Glutamatergic neuron (in vitro differentiated cells): ENCODE measurements at regions not wholly inside any gene's neighbourhood (a gene's known extent, or its start where the extent isn't known, plus 50 kb on each side); places are given as distances from the start of the nearest gene placed in this dataset.

ENCODE experiments used
- DNase-seq: peaks from one replicate; pipeline ENCODE4 v3.0.0; 2022
- H3K27ac Mint-ChIP-seq: one replicate; pipeline ENCODE4 v1.8.0; 2020; ENCODE audit warnings: mild to moderate bottlenecking, mixed read lengths, inconsistent platforms; ENCODE audit not compliant: unreplicated experiment
- H3K27me3 Mint-ChIP-seq: one replicate; pipeline ENCODE4 v1.8.0; 2020; ENCODE audit warnings: mild to moderate bottlenecking, moderate library complexity, mixed read lengths, inconsistent platforms; ENCODE audit not compliant: unreplicated experiment
- H3K36me3 Mint-ChIP-seq: one replicate; pipeline ENCODE4 v1.8.0; 2020; ENCODE audit warnings: mild to moderate bottlenecking, mixed read lengths, inconsistent platforms; ENCODE audit not compliant: unreplicated experiment
- H3K4me1 Mint-ChIP-seq: one replicate; pipeline ENCODE4 v1.8.0; 2020; ENCODE audit warnings: mild to moderate bottlenecking, low read depth, mixed read lengths, inconsistent platforms; ENCODE audit not compliant: unreplicated experiment
- H3K4me3 Mint-ChIP-seq: one replicate; pipeline ENCODE4 v1.8.0; 2020; ENCODE audit warnings: mild to moderate bottlenecking, mixed read lengths, inconsistent platforms; ENCODE audit not compliant: unreplicated experiment
- H3K9me3 Mint-ChIP-seq: one replicate; pipeline ENCODE4 v1.8.0; 2020; ENCODE audit warnings: mild to moderate bottlenecking, moderate library complexity, mixed read lengths, inconsistent platforms; ENCODE audit not compliant: unreplicated experiment
- TF ChIP-seq, protein P1 (sequence below): fragments of 200-600 bp; sonication (generic); IDR thresholded peaks from one replicate; pipeline ENCODE4 v1.5.0; 2021; ENCODE audit not compliant: partially characterized antibody, unreplicated experiment

DNA sequence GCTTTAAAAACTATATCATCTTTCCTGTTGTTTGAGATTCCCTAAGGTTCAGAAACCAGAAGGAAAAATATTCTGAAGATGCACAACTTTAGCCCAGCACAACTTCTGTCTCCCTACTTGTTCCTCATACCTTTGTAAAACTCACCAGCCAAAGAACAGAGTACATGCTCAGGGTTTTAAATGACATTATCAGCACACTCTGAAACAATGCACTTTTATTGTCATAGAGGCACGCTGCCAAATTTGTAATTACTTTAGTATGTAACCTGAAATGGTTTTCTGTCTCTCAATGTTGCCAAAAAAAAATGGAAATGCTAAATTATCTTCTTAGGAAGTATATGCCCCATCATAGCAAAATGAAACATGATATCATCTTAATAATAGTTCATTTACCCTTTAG, 383.6 kb upstream of the CDH6 start:
- H3K36me3 Mint-ChIP-seq: peaks cover under 1% of the 10 kb centered on the region
- peaks cover 14% of the 10 kb centered on the region for H3K9me3 Mint-ChIP-seq
- DNase-seq: no peak
- peaks cover 55% of the 10 kb centered on the region for H3K4me1 Mint-ChIP-seq
- no peak overlapping the region for H3K4me3 Mint-ChIP-seq
- H3K27ac Mint-ChIP-seq: peak overlapping the region; percentile 96
- H3K27me3 Mint-ChIP-seq: peaks cover 13% of the 10 kb centered on the region
- TF ChIP-seq, protein P1, sequence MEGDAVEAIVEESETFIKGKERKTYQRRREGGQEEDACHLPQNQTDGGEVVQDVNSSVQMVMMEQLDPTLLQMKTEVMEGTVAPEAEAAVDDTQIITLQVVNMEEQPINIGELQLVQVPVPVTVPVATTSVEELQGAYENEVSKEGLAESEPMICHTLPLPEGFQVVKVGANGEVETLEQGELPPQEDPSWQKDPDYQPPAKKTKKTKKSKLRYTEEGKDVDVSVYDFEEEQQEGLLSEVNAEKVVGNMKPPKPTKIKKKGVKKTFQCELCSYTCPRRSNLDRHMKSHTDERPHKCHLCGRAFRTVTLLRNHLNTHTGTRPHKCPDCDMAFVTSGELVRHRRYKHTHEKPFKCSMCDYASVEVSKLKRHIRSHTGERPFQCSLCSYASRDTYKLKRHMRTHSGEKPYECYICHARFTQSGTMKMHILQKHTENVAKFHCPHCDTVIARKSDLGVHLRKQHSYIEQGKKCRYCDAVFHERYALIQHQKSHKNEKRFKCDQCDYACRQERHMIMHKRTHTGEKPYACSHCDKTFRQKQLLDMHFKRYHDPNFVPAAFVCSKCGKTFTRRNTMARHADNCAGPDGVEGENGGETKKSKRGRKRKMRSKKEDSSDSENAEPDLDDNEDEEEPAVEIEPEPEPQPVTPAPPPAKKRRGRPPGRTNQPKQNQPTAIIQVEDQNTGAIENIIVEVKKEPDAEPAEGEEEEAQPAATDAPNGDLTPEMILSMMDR: no peak

DNA sequence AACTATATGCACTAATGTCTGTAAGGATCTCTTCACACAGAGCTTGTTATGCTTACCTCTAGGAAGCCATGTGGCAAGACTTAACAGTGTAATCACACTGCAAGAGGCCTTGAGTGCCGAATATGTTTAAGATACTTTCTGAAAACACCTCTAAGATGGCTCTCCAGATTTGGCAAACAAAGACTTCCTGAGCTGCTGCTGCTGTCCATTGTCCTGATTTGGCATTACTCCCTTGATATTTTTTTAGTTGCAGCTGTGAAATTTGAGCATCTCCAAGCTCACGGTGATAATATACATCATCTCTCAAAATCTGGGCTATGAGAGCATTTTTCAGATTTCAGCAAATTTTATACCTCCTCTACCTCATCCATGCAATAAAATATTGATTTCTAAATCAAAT, 384.5 kb upstream of the CDH6 start:
- Mint-ChIP-seq H3K27ac (peak overlapping the region; percentile 96), H3K36me3 (no peaks in the 10 kb centered on the region), H3K4me3 (peak overlapping the region; percentile 56), H3K27me3 (peaks cover 13% of the 10 kb centered on the region), H3K9me3 (peaks cover 14% of the 10 kb centered on the region), H3K4me1 (peaks cover 51% of the 10 kb centered on the region)
- DNase-seq: no peak
- TF ChIP-seq, protein P1: no peak

DNA sequence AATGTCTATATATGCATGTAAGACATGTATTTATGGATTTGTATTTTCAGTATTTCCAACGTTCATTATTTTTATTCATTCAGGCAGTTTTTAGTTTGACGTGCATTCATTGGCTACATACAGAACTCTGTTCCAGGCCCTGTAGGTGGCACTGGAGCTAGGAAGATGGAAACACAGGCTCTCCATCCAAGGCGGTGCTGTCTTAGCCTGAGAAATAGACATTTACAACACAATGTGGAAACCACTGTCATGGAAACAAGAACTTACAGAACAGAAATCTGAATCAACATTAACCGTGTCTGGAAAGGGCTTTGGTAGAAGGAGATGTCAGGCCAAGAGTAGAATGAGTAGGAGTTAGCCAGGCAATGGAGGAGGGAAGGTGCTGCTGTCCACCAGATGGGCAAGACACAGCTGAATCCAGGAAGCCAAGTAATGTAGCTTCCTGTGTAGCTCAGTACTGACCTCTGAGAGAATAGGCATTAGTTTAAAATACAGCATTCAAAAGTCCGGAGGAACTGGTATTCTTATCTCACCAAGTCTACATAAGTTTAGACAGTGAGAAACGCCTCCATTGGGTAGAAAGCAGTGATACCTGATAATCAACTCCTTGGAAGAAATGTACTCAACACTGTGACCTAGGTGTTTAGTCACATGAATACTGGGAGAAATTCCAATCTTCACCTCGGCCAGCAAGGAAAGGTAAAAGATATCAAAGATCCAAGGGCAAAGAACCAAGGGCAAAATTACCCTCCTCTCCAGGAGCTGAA, 388.6 kb upstream of the CDH6 start:
- H3K27me3 Mint-ChIP-seq: peaks cover 15% of the 10 kb centered on the region
- H3K4me1 Mint-ChIP-seq: peaks cover 34% of the 10 kb centered on the region
- DNase-seq: no peak
- no peaks in the 10 kb centered on the region for H3K36me3 Mint-ChIP-seq
- no peak overlapping the region for H3K4me3 Mint-ChIP-seq
- TF ChIP-seq, protein P1: no peak
- H3K9me3 Mint-ChIP-seq: peaks cover 12% of the 10 kb centered on the region
- H3K27ac Mint-ChIP-seq: no peak overlapping the region

DNA sequence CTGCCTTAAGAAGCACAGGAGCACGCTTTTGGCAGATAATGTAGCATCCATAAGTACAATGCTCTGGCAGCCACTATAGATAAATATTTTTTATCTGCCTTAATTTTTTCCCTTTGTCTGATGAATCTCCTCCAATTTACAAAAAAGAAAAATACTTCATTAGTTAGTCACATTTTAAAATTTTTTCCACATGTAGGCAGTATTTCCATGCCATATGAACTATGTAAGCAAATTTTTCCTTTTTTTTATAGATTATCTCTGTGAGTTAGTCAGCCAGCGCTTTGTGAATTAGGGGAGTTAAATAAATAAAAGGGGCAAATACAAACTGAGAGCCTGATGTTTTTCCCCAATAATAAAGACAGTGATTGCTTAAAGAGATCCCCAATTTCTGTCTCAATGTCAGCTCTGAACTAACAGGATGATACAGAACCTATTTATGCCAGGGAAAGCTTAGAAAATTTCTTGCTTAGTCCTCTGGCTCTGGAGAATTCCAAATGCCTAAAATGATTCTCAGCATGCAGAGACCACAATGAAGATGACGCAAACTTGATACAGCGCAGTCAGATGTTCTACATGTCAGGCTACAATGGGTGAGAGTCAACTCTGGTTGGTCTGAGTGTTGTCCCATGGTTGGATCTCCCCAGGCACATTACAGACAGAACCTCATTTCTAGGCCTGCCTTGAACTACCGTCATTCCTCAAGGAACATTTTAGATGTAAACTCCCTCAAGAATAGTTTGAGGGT, 390.4 kb upstream of the CDH6 start:
- no peak overlapping the region for H3K27ac Mint-ChIP-seq
- H3K36me3 Mint-ChIP-seq: no peaks in the 10 kb centered on the region
- no peak overlapping the region for H3K4me3 Mint-ChIP-seq
- peaks cover 5% of the 10 kb centered on the region for H3K27me3 Mint-ChIP-seq
- H3K9me3 Mint-ChIP-seq: no peaks in the 10 kb centered on the region
- DNase-seq: no peak
- TF ChIP-seq, protein P1: no peak
- H3K4me1 Mint-ChIP-seq: peaks cover 19% of the 10 kb centered on the region

DNA sequence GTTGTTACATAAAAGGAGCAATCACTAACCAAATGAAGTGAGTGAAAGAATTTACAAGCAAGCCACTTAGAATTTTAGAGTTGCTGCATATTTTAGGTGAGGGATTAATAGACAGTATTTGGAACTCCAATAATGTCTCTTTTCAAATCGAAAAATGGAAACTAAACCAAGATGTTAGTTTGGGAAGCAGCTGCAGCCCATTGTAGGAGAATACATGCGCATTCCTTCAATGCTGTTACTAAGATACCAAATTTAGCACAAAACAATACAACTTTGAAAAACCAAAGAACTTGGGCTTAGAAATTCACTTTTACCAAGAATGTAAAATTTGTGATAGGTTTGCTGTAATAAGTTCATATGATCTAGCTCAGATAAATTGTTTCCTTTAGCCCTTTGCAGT, 411.8 kb upstream of the CDH6 start:
- no peak overlapping the region for H3K27ac Mint-ChIP-seq
- H3K4me3 Mint-ChIP-seq: no peak overlapping the region
- peaks cover 7% of the 10 kb centered on the region for H3K9me3 Mint-ChIP-seq
- H3K36me3 Mint-ChIP-seq: peaks cover 14% of the 10 kb centered on the region
- DNase-seq: no peak
- TF ChIP-seq, protein P1: no peak
- peaks cover 2% of the 10 kb centered on the region for H3K27me3 Mint-ChIP-seq
- no peaks in the 10 kb centered on the region for H3K4me1 Mint-ChIP-seq
